A549 (cell line): ENCODE measurements at regions not wholly inside any gene's neighbourhood (a gene's known extent, or its start where the extent isn't known, plus 50 kb on each side); places are given as distances from the start of the nearest gene placed in this dataset.

Source experiments
- CHD2 ChIP-seq: fragments of 150-350 bp; IDR thresholded peaks from 2 replicates; pipeline ENCODE4 v1.6.1; 2014; ENCODE audit warnings: low read length; ENCODE audit not compliant: partially characterized antibody
- CTCF ChIP-seq: fragments of >200 bp; sonication (Bioruptor Twin); formaldehyde crosslinking; IDR thresholded peaks from 3 replicates; pipeline ENCODE4 v1.5.1; 2016
- RFX5 ChIP-seq: fragments of 450-650 bp; IDR thresholded peaks from 2 replicates; pipeline ENCODE4 v1.7.1; 2014; ENCODE audit warnings: antibody characterized with exemption, mild to moderate bottlenecking, moderate library complexity

GRCh38 chr1:88163187-88163586 is 520.9 kb upstream of the PKN2 start:
- no peak for TF ChIP-seq CTCF
- no peak for TF ChIP-seq RFX5
- TF ChIP-seq CHD2 = no peak
